Caco-2 (cell line): ENCODE measurements at regions not wholly inside any gene's neighbourhood (a gene's known extent, or its start where the extent isn't known, plus 50 kb on each side); places are given as distances from the start of the nearest gene placed in this dataset.

Experiments used
- BruUV-seq: library from RNA; stranded (reverse); fragments of 400-500 nt; replicated peaks from 2 replicates; lab custom pipeline; 2021; lab: Mats Ljungman, UMichigan
- CTCF ChIA-PET: fragments of 300-600 bp; sonication (Branson Sonifier 250); formaldehyde crosslinking; loops from one replicate; lab custom pipeline; 2022; ENCODE audit warnings: antibody characterized with exemption; lab: Charles Lee
- POLR2A ChIA-PET: fragments of 300-600 bp; sonication (Branson Sonifier 250); formaldehyde crosslinking; loops from one replicate; lab custom pipeline; 2022; ENCODE audit warnings: antibody characterized with exemption; lab: Charles Lee
- DNase-seq, 2 experiments: peaks; one replicate each; pipeline versions ENCODE4 v3.0.0 to v3.0.0-alpha.2; 2020 to 2022
- H3K27me3 ChIP-seq: replicated peaks from 2 replicates; pipeline ENCODE4 v1.6.0; 2011; ENCODE audit warnings: low read length; ENCODE audit not compliant: control insufficient read depth, insufficient read depth
- H3K36me3 ChIP-seq: 2 replicates; pipeline ENCODE4 v1.5.1; 2011; ENCODE audit warnings: low read length; ENCODE audit not compliant: control insufficient read depth, insufficient read depth
- H3K4me1 ChIP-seq: fragments of 250-450 bp; sonication (Bioruptor Pico); 2 replicates; pipeline ENCODE4 v1.5.1; 2020; ENCODE audit warnings: mild to moderate bottlenecking
- H3K4me3 ChIP-seq: 2 replicates; pipeline ENCODE4 v1.5.1; 2011; ENCODE audit warnings: low read depth, mild to moderate bottlenecking, control low read depth, low read length
- H3K9me3 ChIP-seq: fragments of 250-450 bp; sonication (Bioruptor Pico); 2 replicates; pipeline ENCODE4 v1.5.1; 2020; ENCODE audit warnings: mild to moderate bottlenecking, moderate library complexity
- H3K27ac Mint-ChIP-seq: one replicate; pipeline ENCODE4 v1.8.0; 2022; ENCODE audit warnings: mixed read lengths; ENCODE audit not compliant: unreplicated experiment
- H3K27me3 Mint-ChIP-seq: one replicate; pipeline ENCODE4 v1.8.0; 2022; ENCODE audit warnings: mixed read lengths; ENCODE audit not compliant: insufficient read depth, unreplicated experiment
- H3K36me3 Mint-ChIP-seq: one replicate; pipeline ENCODE4 v1.8.0; 2022; ENCODE audit warnings: mild to moderate bottlenecking, mixed read lengths; ENCODE audit not compliant: insufficient read depth, unreplicated experiment
- H3K4me1 Mint-ChIP-seq: one replicate; pipeline ENCODE4 v1.8.0; 2022; ENCODE audit warnings: low read depth, mixed read lengths; ENCODE audit not compliant: unreplicated experiment
- H3K4me3 Mint-ChIP-seq: one replicate; pipeline ENCODE4 v1.8.0; 2022; ENCODE audit warnings: mild to moderate bottlenecking, moderate library complexity, mixed read lengths; ENCODE audit not compliant: unreplicated experiment
- H3K9me3 Mint-ChIP-seq: one replicate; pipeline ENCODE4 v1.8.0; 2022; ENCODE audit warnings: mixed read lengths; ENCODE audit not compliant: unreplicated experiment
- intact Hi-C: fragments of 100-400 bp; cut with micrococcal nuclease; formaldehyde crosslinking; loops from one replicate; pipeline ENCODE4 v1.10.0; 2022; ENCODE audit not compliant: unreplicated experiment
- TF ChIP-seq, protein P1 (sequence below), 2 experiments: fragments of 200-600 bp in 1 of 2; IDR thresholded peaks; 1 replicate in 1 of 2; 2 replicates in 1 of 2; pipeline versions ENCODE4 v1.5.1 to v1.8.0; 2011 to 2022; ENCODE audit warnings: antibody characterized with exemption in 1 of 2, control low read depth in 1 of 2, inconsistent platforms in 1 of 2, low read depth in 1 of 2, low read length in 1 of 2, mild to moderate bottlenecking in 1 of 2, moderate library complexity in 1 of 2; ENCODE audit not compliant: insufficient read depth in 1 of 2, severe bottlenecking in 1 of 2, unreplicated experiment in 1 of 2

DNA sequence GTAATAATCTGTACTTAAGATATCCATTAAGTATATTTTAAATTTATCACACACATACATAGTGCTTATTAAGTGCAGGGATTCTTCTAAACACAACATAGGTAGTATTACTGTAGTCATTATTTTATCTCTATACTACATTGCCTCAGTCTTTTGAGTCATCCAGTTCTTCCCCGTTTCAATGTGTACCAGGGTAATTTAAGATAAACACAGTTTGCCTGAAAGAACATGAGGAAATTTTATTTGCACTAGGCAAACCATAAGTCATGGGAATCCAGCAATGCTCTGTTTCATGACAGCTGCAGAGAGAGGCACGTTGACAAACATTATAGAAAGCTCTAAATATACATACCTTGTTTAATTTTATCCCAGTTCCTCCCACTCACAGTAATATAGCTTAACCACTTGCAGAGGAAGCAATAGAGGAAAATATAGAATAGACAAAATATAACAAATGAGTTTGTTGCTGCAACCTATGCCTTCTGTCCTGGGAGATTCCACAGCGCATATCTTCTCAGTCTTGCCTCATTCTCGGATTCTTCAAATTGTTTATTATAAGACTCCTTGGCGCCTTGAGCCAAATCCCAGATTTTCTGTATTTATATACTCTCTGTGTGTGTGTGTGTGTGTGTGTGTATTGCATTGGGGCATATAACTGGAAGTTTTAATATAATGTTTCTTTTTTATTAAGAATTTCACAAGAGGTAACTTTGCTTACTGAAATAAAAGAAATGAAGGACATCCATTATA, 258.6 kb downstream of the FAM133A start:
- Mint-ChIP-seq H3K4me3 (no peak overlapping the region), H3K4me1 (no peaks in the 10 kb centered on the region), H3K36me3 (no peaks in the 10 kb centered on the region), H3K27ac (no peak overlapping the region), H3K27me3 (no peaks in the 10 kb centered on the region), H3K9me3 (no peaks in the 10 kb centered on the region)
- TF ChIP-seq, protein P1, sequence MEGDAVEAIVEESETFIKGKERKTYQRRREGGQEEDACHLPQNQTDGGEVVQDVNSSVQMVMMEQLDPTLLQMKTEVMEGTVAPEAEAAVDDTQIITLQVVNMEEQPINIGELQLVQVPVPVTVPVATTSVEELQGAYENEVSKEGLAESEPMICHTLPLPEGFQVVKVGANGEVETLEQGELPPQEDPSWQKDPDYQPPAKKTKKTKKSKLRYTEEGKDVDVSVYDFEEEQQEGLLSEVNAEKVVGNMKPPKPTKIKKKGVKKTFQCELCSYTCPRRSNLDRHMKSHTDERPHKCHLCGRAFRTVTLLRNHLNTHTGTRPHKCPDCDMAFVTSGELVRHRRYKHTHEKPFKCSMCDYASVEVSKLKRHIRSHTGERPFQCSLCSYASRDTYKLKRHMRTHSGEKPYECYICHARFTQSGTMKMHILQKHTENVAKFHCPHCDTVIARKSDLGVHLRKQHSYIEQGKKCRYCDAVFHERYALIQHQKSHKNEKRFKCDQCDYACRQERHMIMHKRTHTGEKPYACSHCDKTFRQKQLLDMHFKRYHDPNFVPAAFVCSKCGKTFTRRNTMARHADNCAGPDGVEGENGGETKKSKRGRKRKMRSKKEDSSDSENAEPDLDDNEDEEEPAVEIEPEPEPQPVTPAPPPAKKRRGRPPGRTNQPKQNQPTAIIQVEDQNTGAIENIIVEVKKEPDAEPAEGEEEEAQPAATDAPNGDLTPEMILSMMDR (IDR thresholded peaks at IDR 0.05; ENCODE audit: insufficient read depth in 1 of 2, low read depth in 1 of 2, low read length in 1 of 2, severe bottlenecking in 1 of 2, unreplicated experiment in 1 of 2): no peak
- no peak overlapping the region for H3K4me3 ChIP-seq
- DNase-seq: no peak
- intact Hi-C loops: no loop called here
- H3K9me3 ChIP-seq: no peaks in the 10 kb centered on the region
- CTCF ChIA-PET: no interaction called here
- no TSS peak for BruUV-seq
- no peaks in the 10 kb centered on the region for H3K4me1 ChIP-seq
- POLR2A ChIA-PET: no interaction called here
- no peaks in the 10 kb centered on the region for H3K27me3 ChIP-seq
- no peaks in the 10 kb centered on the region for H3K36me3 ChIP-seq

DNA sequence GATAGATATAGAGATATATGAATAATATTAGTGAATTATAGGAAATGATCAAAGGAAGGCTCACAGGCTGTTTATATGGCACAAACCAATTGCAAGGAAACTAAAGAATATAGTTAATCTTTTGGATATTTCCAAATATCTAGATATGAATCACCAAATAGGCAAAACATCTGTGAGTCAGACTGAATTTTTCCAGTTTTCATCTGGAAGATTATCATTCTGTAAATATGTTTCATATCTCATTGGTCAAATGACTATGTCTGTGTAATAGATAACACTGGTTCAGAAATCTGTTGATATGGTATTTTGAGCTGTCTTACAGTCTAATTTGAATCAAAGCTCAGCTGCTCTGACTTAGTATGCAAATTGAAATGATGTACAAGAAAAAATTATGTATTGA, 303.6 kb downstream of the FAM133A start:
- CTCF ChIA-PET: no interaction called here
- no peak overlapping the region for H3K27ac Mint-ChIP-seq
- H3K27me3 ChIP-seq: no peaks in the 10 kb centered on the region

DNA sequence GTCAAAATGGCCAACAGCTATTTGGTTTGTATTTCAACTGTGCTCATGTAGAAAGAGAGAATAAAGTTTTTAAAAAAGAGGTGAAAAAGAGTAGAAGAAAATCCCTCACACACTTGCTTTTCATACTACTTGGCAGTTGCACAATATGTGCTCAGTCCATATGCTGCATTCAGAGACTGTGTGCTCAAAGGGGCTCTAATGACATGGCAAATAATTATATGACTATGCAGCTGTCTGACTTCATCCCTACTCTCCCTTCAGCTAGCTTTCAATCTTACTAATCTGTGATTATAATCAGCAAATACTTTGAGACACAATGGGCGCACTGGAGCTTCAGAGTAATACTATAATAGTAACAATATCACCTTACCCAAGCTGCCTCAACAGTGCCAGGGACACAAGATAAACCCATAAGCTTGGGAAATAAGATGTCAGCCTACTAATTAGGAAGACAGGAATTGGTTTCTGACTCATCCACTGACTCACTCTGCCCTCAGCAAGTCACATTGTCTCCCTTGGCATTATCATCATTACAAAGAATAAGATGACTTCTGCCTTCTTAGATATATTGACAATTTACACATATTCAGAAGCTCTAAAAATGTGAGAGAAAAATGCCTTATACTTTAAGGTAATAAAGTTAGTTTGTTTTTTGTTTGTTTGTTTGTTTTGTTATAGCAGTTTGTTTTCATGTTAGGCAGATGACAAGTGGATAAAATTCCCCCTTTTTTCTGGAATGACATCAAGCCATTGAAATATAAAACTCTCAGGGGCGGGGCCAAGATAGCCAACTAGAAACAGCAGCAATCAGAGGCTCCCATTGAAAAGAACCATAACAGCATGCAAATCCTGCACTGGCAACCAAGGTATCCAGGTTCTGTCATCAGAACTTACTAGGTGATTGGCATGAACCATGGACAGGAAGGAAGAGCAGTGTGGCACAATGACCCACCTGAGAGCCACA, 311.6 kb downstream of the FAM133A start:
- TF ChIP-seq, protein P1 (IDR thresholded peaks at IDR 0.05; ENCODE audit: insufficient read depth in 1 of 2, low read depth in 1 of 2, low read length in 1 of 2, severe bottlenecking in 1 of 2, unreplicated experiment in 1 of 2): no peak
- no peaks in the 10 kb centered on the region for H3K36me3 Mint-ChIP-seq
- POLR2A ChIA-PET: no interaction called here
- H3K4me3 Mint-ChIP-seq: no peak overlapping the region
- intact Hi-C loops: no loop called here
- no peak overlapping the region for H3K27ac Mint-ChIP-seq
- no peaks in the 10 kb centered on the region for H3K27me3 Mint-ChIP-seq
- no peaks in the 10 kb centered on the region for H3K4me1 Mint-ChIP-seq
- Histone ChIP-seq H3K36me3 (no peaks in the 10 kb centered on the region), H3K4me1 (no peaks in the 10 kb centered on the region), H3K27me3 (no peaks in the 10 kb centered on the region), H3K4me3 (no peak overlapping the region), H3K9me3 (no peaks in the 10 kb centered on the region)
- CTCF ChIA-PET: no interaction called here
- no TSS peak for BruUV-seq
- DNase-seq: no peak
- H3K9me3 Mint-ChIP-seq: no peaks in the 10 kb centered on the region

More for the DNA sequence above, 303.6 kb downstream of the FAM133A start:
- no peaks in the 10 kb centered on the region for H3K9me3 ChIP-seq
- no peak overlapping the region for H3K4me3 Mint-ChIP-seq
- H3K4me1 ChIP-seq: no peaks in the 10 kb centered on the region
- TF ChIP-seq, protein P1 (IDR thresholded peaks at IDR 0.05; ENCODE audit: insufficient read depth in 1 of 2, low read depth in 1 of 2, low read length in 1 of 2, severe bottlenecking in 1 of 2, unreplicated experiment in 1 of 2): no peak
- H3K27me3 Mint-ChIP-seq: no peaks in the 10 kb centered on the region
- H3K9me3 Mint-ChIP-seq: peaks cover 11% of the 10 kb centered on the region
- H3K36me3 Mint-ChIP-seq: no peaks in the 10 kb centered on the region
- H3K36me3 ChIP-seq: no peaks in the 10 kb centered on the region
- no TSS peak for BruUV-seq
- no peak overlapping the region for H3K4me3 ChIP-seq
- POLR2A ChIA-PET: no interaction called here
- H3K4me1 Mint-ChIP-seq: no peaks in the 10 kb centered on the region
- intact Hi-C loops: no loop called here
- no peak for DNase-seq
